SJCRH30 (cell line): ENCODE measurements at regions not wholly inside any gene's neighbourhood (a gene's known extent, or its start where the extent isn't known, plus 50 kb on each side); places are given as distances from the start of the nearest gene placed in this dataset.
"Not testable (repeated sequence)": the region's sequence is repeated elsewhere in the genome, so short reads cannot be mapped to it uniquely, and the experiment has no call there.

Source experiments
- DNase-seq, 2 experiments: peaks; one replicate each; pipeline ENCODE4 v3.0.0-alpha.2; 2015 to 2020
- H3K27ac ChIP-seq: fragments of 250-450 bp; sonication (Bioruptor Pico); 2 replicates; pipeline ENCODE4 v1.5.1; 2020; ENCODE audit warnings: mild to moderate bottlenecking, moderate library complexity
- H3K27me3 ChIP-seq: fragments of 250-450 bp; sonication (Bioruptor Pico); 2 replicates; pipeline ENCODE4 v1.5.1; 2020; ENCODE audit warnings: mild to moderate bottlenecking, moderate library complexity
- H3K36me3 ChIP-seq: fragments of 250-450 bp; sonication (Bioruptor Pico); 2 replicates; pipeline ENCODE4 v1.5.1; 2020; ENCODE audit warnings: mild to moderate bottlenecking, moderate library complexity
- H3K4me1 ChIP-seq: fragments of 250-450 bp; sonication (Bioruptor Pico); 2 replicates; pipeline ENCODE4 v1.5.1; 2020; ENCODE audit warnings: mild to moderate bottlenecking, moderate library complexity
- H3K4me3 ChIP-seq: fragments of 250-450 bp; sonication (Bioruptor Pico); 2 replicates; pipeline ENCODE4 v1.5.1; 2020; ENCODE audit warnings: mild to moderate bottlenecking, moderate library complexity
- H3K9me3 ChIP-seq: fragments of 250-450 bp; sonication (Bioruptor Pico); replicated peaks from 2 replicates; pipeline ENCODE4 v1.5.1; 2020; ENCODE audit warnings: mild to moderate bottlenecking, moderate library complexity

DNA sequence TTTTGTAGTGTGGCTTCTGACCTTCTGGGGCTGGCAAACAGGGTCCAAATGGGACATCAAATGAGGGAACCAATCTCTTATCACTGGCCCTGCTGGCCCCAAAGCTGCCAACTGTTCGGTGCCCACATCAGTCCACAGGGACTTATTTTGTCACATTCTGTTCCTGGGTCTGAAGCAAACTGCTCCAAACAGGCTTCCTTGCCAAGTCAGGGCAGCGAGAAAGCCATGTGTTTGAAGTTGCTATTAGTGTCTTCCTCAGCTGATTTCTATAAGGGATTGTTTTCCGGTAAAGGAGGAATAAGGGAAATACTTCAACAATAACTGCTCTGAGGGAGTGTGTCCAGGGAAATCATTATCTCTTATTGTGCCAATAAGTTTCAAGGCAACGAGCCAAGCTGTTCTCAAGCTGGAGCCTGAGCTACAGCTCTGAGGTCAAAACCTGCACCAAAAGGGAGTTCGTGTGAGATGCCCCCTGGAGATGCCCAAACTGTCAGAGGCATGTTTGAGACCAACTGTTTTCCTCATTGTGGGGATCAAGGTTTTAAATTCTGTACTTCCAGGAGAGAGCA lies 381.4 kb upstream of the PROX1 start:
- H3K4me3 ChIP-seq: no peak overlapping the region
- no peaks in the 10 kb centered on the region for H3K27me3 ChIP-seq
- H3K4me1 ChIP-seq: no peaks in the 10 kb centered on the region
- H3K9me3 ChIP-seq: no peaks in the 10 kb centered on the region
- H3K36me3 ChIP-seq: no peaks in the 10 kb centered on the region
- no peak overlapping the region for H3K27ac ChIP-seq
- DNase-seq: no peak

DNA sequence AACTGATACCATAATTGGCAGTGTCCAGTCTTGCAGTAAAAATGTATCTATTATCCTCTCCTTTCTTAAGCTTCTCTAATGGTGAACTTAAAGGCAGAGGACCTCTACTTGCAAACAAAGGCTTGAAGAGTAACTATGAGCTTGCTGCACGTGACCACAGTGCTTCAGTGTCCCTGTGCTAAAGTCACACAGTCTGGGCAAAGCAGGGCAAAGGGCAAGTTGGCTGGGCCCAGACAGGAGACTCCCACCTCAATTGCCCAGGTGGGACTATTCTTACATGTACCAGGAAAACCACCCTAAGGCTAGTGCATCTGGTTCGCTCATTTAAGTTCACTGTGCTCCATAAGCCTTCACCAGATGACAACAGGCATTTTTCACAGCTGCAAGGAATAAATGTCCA lies 374.2 kb upstream of the PROX1 start:
- no peaks in the 10 kb centered on the region for H3K9me3 ChIP-seq
- H3K27me3 ChIP-seq: peaks cover 6% of the 10 kb centered on the region; the same call in 1 of the 2 replicates
- H3K4me3 ChIP-seq: no peak overlapping the region
- no peak overlapping the region for H3K27ac ChIP-seq
- H3K36me3 ChIP-seq: no peaks in the 10 kb centered on the region
- DNase-seq: no peak
- H3K4me1 ChIP-seq: no peaks in the 10 kb centered on the region

DNA sequence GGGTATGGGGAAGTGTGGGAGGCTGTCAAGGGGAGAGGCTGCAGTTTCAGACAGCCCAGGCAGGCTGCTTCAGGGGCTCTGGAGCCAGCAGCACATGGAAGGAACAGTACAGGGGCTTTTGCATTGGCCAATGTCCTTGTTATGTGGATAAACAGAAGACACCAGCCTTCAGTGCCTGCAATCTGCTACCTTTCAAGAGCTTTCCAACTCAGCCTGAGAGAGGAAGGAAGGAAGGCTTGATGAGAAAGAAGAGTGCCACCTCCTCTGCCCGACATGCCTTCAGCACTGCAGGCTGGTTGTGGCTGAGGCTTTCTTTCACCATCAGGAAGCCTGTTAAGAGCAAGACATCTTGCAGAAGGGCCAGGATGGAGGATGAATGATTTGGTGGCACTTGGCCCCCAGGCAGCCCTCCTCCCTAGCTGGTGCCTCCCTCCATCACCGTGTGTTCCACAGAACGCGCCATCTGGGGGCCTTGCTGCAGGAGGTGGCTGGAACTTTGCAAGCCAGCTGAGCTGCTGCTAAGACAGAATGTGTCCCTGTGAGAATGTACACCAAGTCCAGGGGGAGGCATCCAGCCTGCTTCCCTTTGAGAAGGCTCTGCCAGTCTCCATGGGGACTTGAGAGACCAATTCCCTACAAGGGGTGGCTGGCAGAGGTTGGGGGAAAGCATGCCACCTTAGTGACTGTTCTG lies 372.4 kb upstream of the PROX1 start:
- Histone ChIP-seq H3K27me3 (peaks cover 6% of the 10 kb centered on the region; the same call in 1 of the 2 replicates), H3K4me3 (no peak overlapping the region), H3K36me3 (no peaks in the 10 kb centered on the region), H3K4me1 (no peaks in the 10 kb centered on the region), H3K9me3 (no peaks in the 10 kb centered on the region), H3K27ac (no peak overlapping the region)
- no peak for DNase-seq

DNA sequence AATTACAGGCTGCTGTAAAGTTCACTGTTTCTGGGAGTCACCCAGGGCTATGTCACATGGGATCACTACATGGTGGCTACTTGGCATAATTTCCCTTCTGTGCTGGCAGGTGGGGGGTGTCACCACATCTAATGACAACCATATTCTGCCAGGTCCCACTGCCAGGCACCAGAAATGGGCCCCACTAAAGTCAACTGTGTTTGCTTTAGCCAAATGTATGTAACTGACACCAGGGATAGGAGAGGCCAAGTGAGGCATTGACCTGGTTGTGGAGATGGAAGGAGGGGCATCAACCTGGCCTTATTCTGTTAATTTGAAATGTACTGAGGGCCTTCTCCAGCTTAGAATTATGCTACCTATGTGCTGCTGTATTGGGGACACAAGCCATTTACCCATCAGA lies 370.6 kb upstream of the PROX1 start:
- DNase-seq: no peak
- H3K27ac ChIP-seq: no peak overlapping the region
- no peaks in the 10 kb centered on the region for H3K9me3 ChIP-seq
- no peaks in the 10 kb centered on the region for H3K36me3 ChIP-seq
- H3K4me1 ChIP-seq: no peaks in the 10 kb centered on the region
- H3K4me3 ChIP-seq: no peak overlapping the region
- peaks cover 6% of the 10 kb centered on the region; the same call in 1 of the 2 replicates for H3K27me3 ChIP-seq

DNA sequence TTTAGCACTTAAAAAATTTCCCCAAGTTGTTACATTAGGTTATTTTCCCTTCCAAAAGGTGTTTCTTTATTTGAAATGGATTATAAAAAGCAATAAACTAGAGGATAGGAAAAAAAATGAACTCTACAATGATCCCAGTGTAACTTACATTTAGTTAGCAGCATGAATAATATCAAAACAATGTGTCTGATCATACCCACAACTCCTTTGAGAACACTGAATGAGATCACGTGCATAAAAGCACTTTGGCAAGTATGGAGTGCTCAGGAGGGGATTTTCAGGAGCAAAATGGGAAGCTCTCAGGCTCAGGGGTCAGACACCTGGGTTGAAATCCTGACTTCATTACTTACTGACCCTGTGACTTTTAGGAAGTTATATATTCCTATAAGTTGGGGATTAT lies 369.7 kb upstream of the PROX1 start:
- Histone ChIP-seq H3K9me3 (no peaks in the 10 kb centered on the region), H3K4me3 (no peak overlapping the region), H3K36me3 (no peaks in the 10 kb centered on the region), H3K4me1 (peaks cover 7% of the 10 kb centered on the region; the same call in 1 of the 2 replicates), H3K27me3 (peaks cover 6% of the 10 kb centered on the region; the same call in 1 of the 2 replicates), H3K27ac (no peak overlapping the region)
- DNase-seq: no peak

DNA sequence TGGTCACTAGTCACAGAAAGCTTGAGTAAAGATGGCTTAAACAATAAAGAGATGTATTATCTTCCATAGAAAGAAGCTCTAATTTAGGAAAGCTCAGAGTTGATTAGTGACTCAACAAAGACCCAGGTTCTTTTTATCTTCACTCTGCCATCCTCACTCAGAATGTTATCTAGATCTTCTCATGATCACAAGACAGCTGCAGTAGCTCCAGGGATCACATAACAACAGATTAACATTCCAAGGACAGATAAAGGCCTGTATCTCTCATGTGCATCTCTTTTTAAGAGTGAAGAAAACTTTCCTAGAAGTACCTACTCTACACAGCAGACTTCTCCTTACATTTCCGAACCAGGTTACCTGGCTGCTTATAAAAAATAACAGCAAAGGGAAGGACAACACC lies 368.7 kb upstream of the PROX1 start:
- DNase-seq: no peak
- no peak overlapping the region for H3K27ac ChIP-seq
- peaks cover under 1% of the 10 kb centered on the region; the same call in 1 of the 2 replicates for H3K27me3 ChIP-seq
- no peaks in the 10 kb centered on the region for H3K36me3 ChIP-seq
- no peaks in the 10 kb centered on the region for H3K9me3 ChIP-seq
- H3K4me1 ChIP-seq: peaks cover 7% of the 10 kb centered on the region; the same call in 1 of the 2 replicates
- no peak overlapping the region for H3K4me3 ChIP-seq

DNA sequence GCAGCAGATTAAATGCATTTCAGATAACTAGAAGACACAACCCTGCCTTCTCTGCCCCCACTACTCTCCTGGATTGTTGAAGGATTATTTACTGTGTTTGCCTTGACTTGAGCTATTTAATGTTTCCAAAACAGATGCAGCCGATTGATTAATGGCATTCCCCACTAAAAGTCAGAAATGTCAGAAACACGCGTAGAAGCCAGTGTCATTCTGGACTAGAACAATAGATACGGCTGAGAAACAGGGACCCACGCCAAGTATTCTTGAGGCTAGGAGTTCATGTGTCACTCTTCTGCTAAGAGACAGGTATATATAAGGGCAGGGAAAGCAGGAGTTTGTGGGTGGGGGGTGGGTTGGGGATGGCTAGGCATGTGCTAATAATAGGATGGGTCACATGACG lies 366.7 kb upstream of the PROX1 start:
- no peak for DNase-seq
- H3K36me3 ChIP-seq: no peaks in the 10 kb centered on the region

DNA sequence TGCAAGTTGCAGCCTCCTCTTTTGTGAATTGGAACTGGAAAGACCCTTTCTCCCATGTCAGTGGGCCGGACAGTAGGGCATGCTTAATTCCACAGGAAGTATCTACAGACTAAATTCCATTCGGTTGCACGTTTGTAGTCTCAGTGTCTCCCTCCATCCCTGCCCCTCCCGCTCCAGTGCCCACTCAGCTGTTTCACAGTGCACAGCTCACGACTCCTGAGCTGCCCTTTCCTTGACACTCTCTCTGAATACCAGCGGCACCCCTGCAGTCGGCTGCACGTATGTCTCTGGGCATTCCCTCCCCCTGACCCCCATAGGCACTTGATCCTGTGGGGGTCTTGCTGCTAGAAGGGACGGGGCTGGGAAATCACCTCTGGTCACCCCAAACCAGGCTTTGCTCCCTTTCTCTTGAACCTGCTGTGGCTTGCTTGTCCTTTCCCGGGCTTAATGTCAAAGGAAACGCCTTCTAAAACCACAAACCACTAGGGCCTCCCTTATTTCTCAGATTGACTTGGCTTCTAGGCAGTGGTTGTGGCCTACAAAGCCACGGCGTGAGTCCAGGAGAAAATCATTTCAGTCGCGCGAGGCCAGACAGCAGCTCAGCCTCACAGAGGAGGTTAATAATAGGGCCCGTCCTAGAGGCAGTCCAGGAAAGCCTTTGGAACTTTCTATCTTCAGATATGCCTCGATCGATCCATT lies 365.3 kb upstream of the PROX1 start:
- Histone ChIP-seq H3K4me1 (peaks cover 7% of the 10 kb centered on the region; the same call in 1 of the 2 replicates), H3K27me3 (no peaks in the 10 kb centered on the region), H3K36me3 (no peaks in the 10 kb centered on the region), H3K4me3 (no peak overlapping the region), H3K9me3 (no peaks in the 10 kb centered on the region; the same call in 1 of the 2 replicates), H3K27ac (no peak overlapping the region)
- peak; percentile 26 to 47 for DNase-seq

More for the DNA sequence above, 366.7 kb upstream of the PROX1 start:
- peaks cover 7% of the 10 kb centered on the region; the same call in 1 of the 2 replicates for H3K4me1 ChIP-seq
- no peaks in the 10 kb centered on the region for H3K9me3 ChIP-seq
- H3K4me3 ChIP-seq: no peak overlapping the region
- no peaks in the 10 kb centered on the region; the same call in 1 of the 2 replicates for H3K27me3 ChIP-seq
- no peak overlapping the region for H3K27ac ChIP-seq

DNA sequence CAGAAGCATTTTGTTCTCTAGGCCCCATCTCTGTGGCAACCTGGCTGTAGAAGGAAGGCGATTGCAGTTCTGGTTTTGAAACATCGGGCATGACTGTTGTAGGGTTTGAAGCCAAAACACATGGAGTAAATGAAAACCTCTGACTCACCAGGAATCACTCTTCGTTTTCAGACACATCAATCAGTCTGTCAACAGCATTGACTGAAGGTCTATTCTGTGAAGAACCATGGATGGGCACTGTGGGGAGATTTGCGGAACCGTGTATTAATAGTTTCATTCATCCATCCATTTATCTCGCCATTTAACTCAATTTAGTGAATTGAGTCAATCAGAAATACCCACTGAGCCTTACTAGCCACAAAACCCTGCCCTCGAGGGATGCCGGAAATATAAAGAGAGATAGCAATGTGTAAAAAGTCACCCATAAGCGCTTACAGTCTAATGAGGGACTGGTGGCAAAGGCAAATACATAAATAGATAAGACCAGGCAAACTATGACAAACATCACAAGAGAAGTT lies 364.6 kb upstream of the PROX1 start:
- no peaks in the 10 kb centered on the region; the same call in 1 of the 2 replicates for H3K9me3 ChIP-seq
- H3K27ac ChIP-seq: no peak overlapping the region
- H3K27me3 ChIP-seq: no peaks in the 10 kb centered on the region
- DNase-seq: no peak
- no peaks in the 10 kb centered on the region for H3K36me3 ChIP-seq
- peaks cover 7% of the 10 kb centered on the region; the same call in 1 of the 2 replicates for H3K4me1 ChIP-seq
- H3K4me3 ChIP-seq: no peak overlapping the region

DNA sequence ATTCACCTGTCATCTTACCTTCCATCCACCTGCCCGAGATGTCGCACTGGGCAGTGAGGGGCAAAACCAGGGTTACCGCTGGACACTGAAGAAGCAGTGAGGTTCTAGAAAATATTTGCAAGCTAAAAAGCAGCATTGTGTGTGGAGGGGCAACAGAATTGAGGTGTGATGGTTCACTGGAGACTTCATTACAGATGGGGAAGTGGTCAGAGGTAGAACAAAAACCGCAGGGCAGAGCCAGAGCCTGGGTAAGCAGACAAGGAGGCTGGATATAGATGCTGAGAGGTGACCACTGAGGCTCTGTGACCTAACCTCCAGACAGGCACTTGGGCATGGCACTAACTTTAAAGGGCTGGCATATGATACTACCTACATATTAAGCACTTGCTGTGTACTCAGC lies 363.9 kb upstream of the PROX1 start:
- H3K9me3 ChIP-seq: no peaks in the 10 kb centered on the region; the same call in 1 of the 2 replicates
- H3K36me3 ChIP-seq: no peaks in the 10 kb centered on the region
- no peak overlapping the region for H3K4me3 ChIP-seq
- peaks cover 7% of the 10 kb centered on the region; the same call in 1 of the 2 replicates for H3K4me1 ChIP-seq
- no peak overlapping the region for H3K27ac ChIP-seq
- H3K27me3 ChIP-seq: no peaks in the 10 kb centered on the region
- no peak for DNase-seq

DNA sequence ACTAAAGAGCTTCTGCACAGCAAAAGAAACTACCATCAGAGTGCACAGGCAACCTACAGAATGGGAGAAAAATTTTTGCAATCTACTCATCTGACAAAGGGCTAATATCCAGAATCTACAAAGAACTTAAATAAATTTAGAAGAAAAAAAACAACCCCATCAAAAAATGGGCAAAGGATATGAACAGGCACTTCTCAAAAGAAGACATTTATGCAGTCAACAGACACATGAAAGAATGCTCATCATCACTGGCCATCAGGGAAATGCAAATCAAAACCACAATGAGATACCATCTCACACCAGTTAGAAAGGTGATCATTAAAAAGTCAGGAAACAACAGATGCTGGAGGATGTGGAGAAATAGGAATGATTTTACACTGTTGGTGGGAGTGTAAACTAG lies 351.0 kb upstream of the PROX1 start:
- not testable (repeated sequence) for H3K27me3 ChIP-seq, H3K9me3 ChIP-seq, H3K4me3 ChIP-seq, DNase-seq, H3K27ac ChIP-seq, H3K4me1 ChIP-seq, H3K36me3 ChIP-seq

DNA sequence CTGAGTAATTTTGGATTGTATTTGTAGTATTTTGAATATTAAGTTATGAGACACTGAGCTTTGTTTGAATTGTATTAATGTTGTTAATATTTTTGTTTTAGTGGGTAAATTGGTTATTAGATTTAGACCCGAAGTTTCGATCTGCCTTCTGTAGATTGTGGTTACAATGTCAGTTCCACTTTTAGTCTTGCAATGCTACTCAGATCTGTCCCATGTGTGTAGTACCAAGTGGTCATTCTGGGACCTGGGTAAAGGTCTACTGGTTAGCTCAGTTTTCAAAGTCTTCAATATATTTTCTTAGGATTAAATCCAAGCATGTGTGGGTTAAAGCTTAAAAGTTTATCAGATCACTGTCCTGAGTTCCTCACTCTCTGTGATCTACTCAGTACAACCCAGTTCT lies 346.5 kb upstream of the PROX1 start:
- DNase-seq: no peak
- H3K36me3 ChIP-seq: no peaks in the 10 kb centered on the region
- no peaks in the 10 kb centered on the region for H3K4me1 ChIP-seq
- H3K27me3 ChIP-seq: no peaks in the 10 kb centered on the region
- no peak overlapping the region for H3K4me3 ChIP-seq
- H3K27ac ChIP-seq: no peak overlapping the region
- H3K9me3 ChIP-seq: 0 out of 2 replicates have a peak, but pooled peaks cover 7% of the 10 kb centered on the region

DNA sequence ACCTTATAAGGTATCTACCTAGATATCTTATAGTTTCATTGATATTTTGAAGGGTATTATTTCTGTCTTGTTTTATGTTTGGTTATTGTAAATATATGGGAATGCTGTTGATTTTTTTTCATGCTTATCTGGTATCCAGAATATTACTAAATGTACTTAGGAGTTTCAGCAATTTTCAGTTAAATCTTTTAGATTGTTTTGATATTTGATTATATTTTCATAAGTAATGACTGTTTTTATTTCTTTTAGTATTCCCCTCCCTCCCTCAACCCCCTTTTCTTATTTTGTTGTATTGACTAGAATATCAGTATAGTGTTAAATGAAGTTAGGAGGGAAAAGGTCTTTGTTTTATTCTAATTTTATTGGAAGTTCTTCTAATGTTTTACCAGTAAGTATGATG lies 344.4 kb upstream of the PROX1 start:
- Histone ChIP-seq H3K27ac (no peak overlapping the region), H3K4me3 (no peak overlapping the region), H3K36me3 (no peaks in the 10 kb centered on the region), H3K9me3 (0 out of 2 replicates have a peak, but pooled peaks cover 2% of the 10 kb centered on the region), H3K4me1 (no peaks in the 10 kb centered on the region), H3K27me3 (no peaks in the 10 kb centered on the region)
- DNase-seq: no peak

DNA sequence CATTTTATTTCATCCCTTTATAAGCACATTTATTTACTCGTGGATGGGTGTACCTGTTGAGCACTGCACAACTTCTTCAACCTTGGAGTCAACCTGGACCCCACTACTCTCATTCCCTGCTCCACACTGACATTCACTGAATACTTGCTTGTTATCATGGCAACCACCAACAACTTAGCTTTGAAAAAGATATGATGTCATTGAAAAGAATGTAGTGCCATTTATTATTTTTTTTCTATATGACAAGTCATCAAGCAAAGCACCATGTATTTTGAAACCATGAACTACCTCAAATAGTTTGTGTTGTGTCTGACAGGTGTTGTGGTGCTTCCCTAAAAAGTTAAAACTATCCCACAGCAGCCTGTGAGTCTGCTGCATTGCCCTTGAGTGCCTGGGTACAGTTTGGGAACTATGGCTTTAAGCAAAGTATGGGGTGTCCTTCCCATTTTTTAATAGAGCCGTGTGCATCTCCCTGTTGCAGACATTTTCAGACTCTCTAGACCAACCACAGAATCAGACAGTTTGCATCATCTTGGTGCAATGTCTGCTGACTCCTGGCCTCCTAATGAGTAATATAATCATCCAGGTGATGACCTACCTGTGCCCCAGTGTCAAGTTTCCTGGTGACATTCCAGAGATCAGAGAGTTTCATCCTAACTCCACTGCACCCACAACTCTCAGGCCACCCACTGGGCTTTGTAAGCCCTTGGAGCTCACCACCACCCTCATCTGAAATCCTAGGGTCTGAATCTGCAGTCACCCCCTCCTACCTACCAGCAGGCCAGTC lies 339.7 kb upstream of the PROX1 start:
- Histone ChIP-seq H3K27ac (no peak overlapping the region), H3K4me3 (no peak overlapping the region), H3K4me1 (no peaks in the 10 kb centered on the region), H3K9me3 (0 out of 2 replicates have a peak, but pooled peaks cover 2% of the 10 kb centered on the region), H3K36me3 (no peaks in the 10 kb centered on the region), H3K27me3 (no peaks in the 10 kb centered on the region)
- DNase-seq: no peak
